Karpas-422 (cell line): ENCODE measurements at regions not wholly inside any gene's neighbourhood (a gene's known extent, or its start where the extent isn't known, plus 50 kb on each side); places are given as distances from the start of the nearest gene placed in this dataset.
A peak's percentile ranks its signal among the peaks of the same experiment; 100 is the strongest.

Experiments used
- DNase-seq: peaks from one replicate; pipeline ENCODE4 v3.0.0-alpha.2; 2015
- H2AFZ ChIP-seq: fragments of 200-600 bp; sonication (generic); 2 replicates; pipeline ENCODE4 v1.6.1; 2014; ENCODE audit warnings: antibody characterized with exemption, low read length, mixed read lengths
- H3K27ac ChIP-seq: fragments of 200-600 bp; sonication (generic); 2 replicates; pipeline ENCODE4 v1.5.1; 2014; ENCODE audit warnings: mild to moderate bottlenecking, low read length, moderate library complexity
- H3K27me3 ChIP-seq: fragments of 200-600 bp; sonication (generic); 2 replicates; pipeline ENCODE4 v1.6.1; 2014; ENCODE audit warnings: low read length, mixed read lengths
- H3K36me3 ChIP-seq: fragments of 200-600 bp; sonication (generic); 2 replicates; pipeline ENCODE4 v1.6.1; 2014; ENCODE audit warnings: low read length, mixed read lengths; ENCODE audit not compliant: insufficient read depth
- H3K4me1 ChIP-seq: fragments of 200-600 bp; sonication (generic); 2 replicates; pipeline ENCODE4 v1.6.1; 2014; ENCODE audit warnings: mild to moderate bottlenecking, low read length, mixed read lengths
- H3K4me2 ChIP-seq: fragments of 200-600 bp; sonication (generic); 2 replicates; pipeline ENCODE4 v1.6.1; 2014; ENCODE audit warnings: low read length, low read depth, mild to moderate bottlenecking; ENCODE audit not compliant: poor library complexity, severe bottlenecking
- H3K4me3 ChIP-seq: fragments of 200-600 bp; sonication (generic); 2 replicates; pipeline ENCODE4 v1.5.1; 2014; ENCODE audit warnings: mild to moderate bottlenecking, antibody characterized with exemption, low read length, mixed read lengths
- H3K79me2 ChIP-seq: fragments of 200-600 bp; sonication (generic); 2 replicates; pipeline ENCODE4 v1.6.1; 2014; ENCODE audit warnings: mild to moderate bottlenecking, low read length, mixed read lengths
- H3K9ac ChIP-seq: fragments of 200-600 bp; sonication (generic); 2 replicates; pipeline ENCODE4 v1.6.0; 2014; ENCODE audit warnings: low read length
- H3K9me2 ChIP-seq: fragments of 200-600 bp; sonication (generic), shearing (Covaris generic); replicated peaks from 2 replicates; pipeline ENCODE4 v1.6.0; 2014; ENCODE audit warnings: mild to moderate bottlenecking, low read length, moderate library complexity; ENCODE audit not compliant: insufficient read depth
- H3K9me3 ChIP-seq: fragments of 300-700, 200-600 bp; sonication (generic); 2 replicates; pipeline ENCODE4 v1.6.1; 2014; ENCODE audit warnings: low read length, mixed read lengths
- H4K20me1 ChIP-seq: fragments of 200-600 bp; sonication (generic); 2 replicates; pipeline ENCODE4 v1.6.1; 2014; ENCODE audit warnings: mild to moderate bottlenecking, antibody characterized with exemption, low read length, low read depth; ENCODE audit not compliant: insufficient read depth

GRCh38 chr2:137826373-137827372, 137.6 kb upstream of the HNMT start:
- no peak overlapping the region for H3K4me2 ChIP-seq
- no peak overlapping the region for H3K4me3 ChIP-seq
- H3K9me2 ChIP-seq, result no peaks in the 10 kb centered on the region
- no peaks in the 10 kb centered on the region for H3K4me1 ChIP-seq
- H3K36me3 ChIP-seq, result no peaks in the 10 kb centered on the region
- H3K27me3 ChIP-seq, result no peaks in the 10 kb centered on the region; the same call in 1 of the 2 replicates
- no peaks in the 10 kb centered on the region for H4K20me1 ChIP-seq
- no peaks in the 10 kb centered on the region for H3K9me3 ChIP-seq
- no peak overlapping the region for H3K27ac ChIP-seq
- H2AFZ ChIP-seq, result no peak overlapping the region
- no peaks in the 10 kb centered on the region for H3K79me2 ChIP-seq
- no peak overlapping the region for H3K9ac ChIP-seq
- DNase-seq, result no peak

- H2AFZ ChIP-seq, result no peak overlapping the region
- no peak overlapping the region for H3K4me3 ChIP-seq
- no peak overlapping the region for H3K27ac ChIP-seq
- no peak overlapping the region for H3K9ac ChIP-seq
- DNase-seq, result no peak
- H3K9me2 ChIP-seq, result no peaks in the 10 kb centered on the region
- H3K79me2 ChIP-seq, result no peaks in the 10 kb centered on the region
- H3K27me3 ChIP-seq, result no peaks in the 10 kb centered on the region; the same call in 1 of the 2 replicates
- no peaks in the 10 kb centered on the region for H3K9me3 ChIP-seq
- H3K4me2 ChIP-seq, result no peak overlapping the region
- no peaks in the 10 kb centered on the region for H4K20me1 ChIP-seq
- H3K4me1 ChIP-seq, result no peaks in the 10 kb centered on the region
- H3K36me3 ChIP-seq, result no peaks in the 10 kb centered on the region
Measured at GRCh38 chr2:137828624-137829023, 135.6 kb upstream of the HNMT start.

GRCh38 chr2:137829251-137829650, 135.0 kb upstream of the HNMT start:
- H3K27me3 ChIP-seq, result no peaks in the 10 kb centered on the region; the same call in 1 of the 2 replicates
- H3K4me2 ChIP-seq, result no peak overlapping the region
- H3K4me3 ChIP-seq, result no peak overlapping the region
- no peaks in the 10 kb centered on the region for H3K36me3 ChIP-seq
- H2AFZ ChIP-seq, result no peak overlapping the region
- no peaks in the 10 kb centered on the region for H3K9me3 ChIP-seq
- H4K20me1 ChIP-seq, result no peaks in the 10 kb centered on the region
- no peak overlapping the region for H3K9ac ChIP-seq
- DNase-seq, result no peak
- no peaks in the 10 kb centered on the region for H3K4me1 ChIP-seq
- no peaks in the 10 kb centered on the region for H3K9me2 ChIP-seq
- H3K27ac ChIP-seq, result no peak overlapping the region
- H3K79me2 ChIP-seq, result no peaks in the 10 kb centered on the region

- no peaks in the 10 kb centered on the region for H4K20me1 ChIP-seq
- no peaks in the 10 kb centered on the region for H3K9me3 ChIP-seq
- no peaks in the 10 kb centered on the region for H3K27me3 ChIP-seq
- H3K4me3 ChIP-seq, result no peak overlapping the region
- no peak for DNase-seq
- H3K79me2 ChIP-seq, result no peaks in the 10 kb centered on the region
- no peak overlapping the region for H3K9ac ChIP-seq
- H3K4me1 ChIP-seq, result no peaks in the 10 kb centered on the region
- H3K27ac ChIP-seq, result no peak overlapping the region
- no peaks in the 10 kb centered on the region for H3K36me3 ChIP-seq
- no peaks in the 10 kb centered on the region for H3K9me2 ChIP-seq
- no peak overlapping the region for H2AFZ ChIP-seq
- no peak overlapping the region for H3K4me2 ChIP-seq
Measured at GRCh38 chr2:137834760-137835379, 129.4 kb upstream of the HNMT start.

GRCh38 chr2:137836671-137837070, 127.6 kb upstream of the HNMT start:
- H3K27me3 ChIP-seq, result no peaks in the 10 kb centered on the region
- no peak overlapping the region for H3K4me3 ChIP-seq
- H4K20me1 ChIP-seq, result no peaks in the 10 kb centered on the region
- no peaks in the 10 kb centered on the region for H3K9me3 ChIP-seq
- no peaks in the 10 kb centered on the region for H3K9me2 ChIP-seq
- H3K9ac ChIP-seq, result no peak overlapping the region
- no peak for DNase-seq
- no peak overlapping the region for H3K4me2 ChIP-seq
- H3K4me1 ChIP-seq, result no peaks in the 10 kb centered on the region
- H3K79me2 ChIP-seq, result no peaks in the 10 kb centered on the region
- H3K36me3 ChIP-seq, result no peaks in the 10 kb centered on the region
- H3K27ac ChIP-seq, result no peak overlapping the region
- H2AFZ ChIP-seq, result no peak overlapping the region

- Histone ChIP-seq H3K4me2 (no peak overlapping the region), H3K9ac (no peak overlapping the region), H3K4me3 (no peak overlapping the region), H3K9me2 (no peaks in the 10 kb centered on the region), H3K9me3 (no peaks in the 10 kb centered on the region), H2AFZ (no peak overlapping the region), H4K20me1 (no peaks in the 10 kb centered on the region), H3K4me1 (no peaks in the 10 kb centered on the region), H3K36me3 (no peaks in the 10 kb centered on the region), H3K27ac (no peak overlapping the region), H3K27me3 (no peaks in the 10 kb centered on the region), H3K79me2 (no peaks in the 10 kb centered on the region)
- no peak for DNase-seq
Measured at GRCh38 chr2:137837830-137838229, 126.4 kb upstream of the HNMT start.

GRCh38 chr2:137838255-137839092, 125.8 kb upstream of the HNMT start:
- Histone ChIP-seq H3K9me2 (no peaks in the 10 kb centered on the region), H3K4me2 (no peak overlapping the region), H3K9ac (no peak overlapping the region), H3K4me3 (no peak overlapping the region), H3K9me3 (no peaks in the 10 kb centered on the region), H3K4me1 (no peaks in the 10 kb centered on the region), H2AFZ (no peak overlapping the region), H3K27me3 (no peaks in the 10 kb centered on the region), H3K36me3 (no peaks in the 10 kb centered on the region), H3K27ac (no peak overlapping the region), H3K79me2 (no peaks in the 10 kb centered on the region), H4K20me1 (no peaks in the 10 kb centered on the region)
- peak; percentile 72 for DNase-seq

- Histone ChIP-seq H3K4me2 (no peak overlapping the region), H3K9me2 (no peaks in the 10 kb centered on the region), H3K4me3 (no peak overlapping the region), H3K9ac (no peak overlapping the region), H3K27ac (no peak overlapping the region), H3K27me3 (no peaks in the 10 kb centered on the region), H3K4me1 (no peaks in the 10 kb centered on the region), H3K79me2 (no peaks in the 10 kb centered on the region), H3K36me3 (no peaks in the 10 kb centered on the region), H4K20me1 (no peaks in the 10 kb centered on the region), H2AFZ (no peak overlapping the region), H3K9me3 (no peaks in the 10 kb centered on the region)
- DNase-seq, result no peak
Measured at GRCh38 chr2:137842430-137842829, 121.8 kb upstream of the HNMT start.
